Lower leg skin (tissue), 4 donors: ENCODE measurements at regions not wholly inside any gene's neighbourhood (a gene's known extent, or its start where the extent isn't known, plus 50 kb on each side); places are given as distances from the start of the nearest gene placed in this dataset.

ENCODE experiments used
- DNase-seq, 2 donors: peaks; one replicate each; pipeline ENCODE4 v3.0.0-alpha.2; 2019; ENCODE audit warnings: low spot score in 2 of 2
- H3K4me3 ChIP-seq: fragments of 200-600 bp; sonication (generic); 2 replicates; pipeline ENCODE4 v1.5.1; 2017; ENCODE audit warnings: mild to moderate bottlenecking, low read depth; ENCODE audit not compliant: poor library complexity, severe bottlenecking
- POLR2A ChIP-seq, 2 donors: fragments of 450-650 bp; IDR thresholded peaks; one replicate each; pipeline ENCODE4 v1.6.1; 2016 to 2017; ENCODE audit warnings: antibody characterized with exemption in 2 of 2, mild to moderate bottlenecking in 1 of 2, moderate library complexity in 1 of 2
- WGBS, 2 donors: methylation state at CpG; one replicate each; pipeline ENCODE4 v1.1.5; 2018; 5-methylcytosine and 5-hydroxymethylcytosine counted together
- intact Hi-C: fragments of 100-400 bp; cut with DNase I; formaldehyde crosslinking; loops from one replicate; pipeline ENCODE4 v1.15.0; 2023; ENCODE audit warnings: low total_unique reads
- TF ChIP-seq, protein P1 (sequence below), 3 donors: fragments of 450-650 bp; IDR thresholded peaks; one replicate each; pipeline ENCODE4 v1.5.1; 2016; ENCODE audit warnings: antibody characterized with exemption in 3 of 3, mild to moderate bottlenecking in 3 of 3, moderate library complexity in 2 of 3

DNA sequence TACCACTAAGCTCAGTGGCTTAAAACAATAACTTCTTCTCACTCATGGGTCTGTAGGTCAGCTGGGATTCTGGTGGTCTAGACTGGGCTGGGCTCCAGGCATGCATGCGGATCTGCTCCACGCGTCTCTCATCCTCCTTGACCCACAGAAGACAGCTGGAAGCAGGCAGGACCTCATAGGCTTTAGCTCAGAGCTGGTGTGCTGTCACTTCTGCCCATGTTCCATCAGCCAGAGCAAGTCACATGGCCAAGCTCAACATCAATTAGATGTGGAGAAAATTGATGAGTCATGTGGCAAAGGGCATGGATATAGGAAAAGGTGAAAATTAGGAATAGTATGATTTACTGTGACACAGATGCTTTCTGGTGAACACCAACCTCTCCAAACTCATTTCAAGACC lies 57.4 kb upstream of the PSMF1 start:
- intact Hi-C loops = no loop called here
- peak in 1 of 2 donors; percentile 60 for DNase-seq
- no peak for TF ChIP-seq POLR2A (IDR thresholded peaks at IDR 0.05)
- TF ChIP-seq, protein P1, sequence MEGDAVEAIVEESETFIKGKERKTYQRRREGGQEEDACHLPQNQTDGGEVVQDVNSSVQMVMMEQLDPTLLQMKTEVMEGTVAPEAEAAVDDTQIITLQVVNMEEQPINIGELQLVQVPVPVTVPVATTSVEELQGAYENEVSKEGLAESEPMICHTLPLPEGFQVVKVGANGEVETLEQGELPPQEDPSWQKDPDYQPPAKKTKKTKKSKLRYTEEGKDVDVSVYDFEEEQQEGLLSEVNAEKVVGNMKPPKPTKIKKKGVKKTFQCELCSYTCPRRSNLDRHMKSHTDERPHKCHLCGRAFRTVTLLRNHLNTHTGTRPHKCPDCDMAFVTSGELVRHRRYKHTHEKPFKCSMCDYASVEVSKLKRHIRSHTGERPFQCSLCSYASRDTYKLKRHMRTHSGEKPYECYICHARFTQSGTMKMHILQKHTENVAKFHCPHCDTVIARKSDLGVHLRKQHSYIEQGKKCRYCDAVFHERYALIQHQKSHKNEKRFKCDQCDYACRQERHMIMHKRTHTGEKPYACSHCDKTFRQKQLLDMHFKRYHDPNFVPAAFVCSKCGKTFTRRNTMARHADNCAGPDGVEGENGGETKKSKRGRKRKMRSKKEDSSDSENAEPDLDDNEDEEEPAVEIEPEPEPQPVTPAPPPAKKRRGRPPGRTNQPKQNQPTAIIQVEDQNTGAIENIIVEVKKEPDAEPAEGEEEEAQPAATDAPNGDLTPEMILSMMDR (IDR thresholded peaks at IDR 0.05) = no peak
- WGBS, 2 donors = 83 to 100% methylated on average over 3 of the region's 3 CpGs
- no peak overlapping the region for H3K4me3 ChIP-seq

GRCh38 chr20:1061484-1062221 lies 56.7 kb upstream of the PSMF1 start:
- intact Hi-C loops = no loop called here
- no peak for DNase-seq
- TF ChIP-seq, protein P1 (IDR thresholded peaks at IDR 0.05) = no peak
- no peak for TF ChIP-seq POLR2A (IDR thresholded peaks at IDR 0.05)
- no peak overlapping the region for H3K4me3 ChIP-seq

DNA sequence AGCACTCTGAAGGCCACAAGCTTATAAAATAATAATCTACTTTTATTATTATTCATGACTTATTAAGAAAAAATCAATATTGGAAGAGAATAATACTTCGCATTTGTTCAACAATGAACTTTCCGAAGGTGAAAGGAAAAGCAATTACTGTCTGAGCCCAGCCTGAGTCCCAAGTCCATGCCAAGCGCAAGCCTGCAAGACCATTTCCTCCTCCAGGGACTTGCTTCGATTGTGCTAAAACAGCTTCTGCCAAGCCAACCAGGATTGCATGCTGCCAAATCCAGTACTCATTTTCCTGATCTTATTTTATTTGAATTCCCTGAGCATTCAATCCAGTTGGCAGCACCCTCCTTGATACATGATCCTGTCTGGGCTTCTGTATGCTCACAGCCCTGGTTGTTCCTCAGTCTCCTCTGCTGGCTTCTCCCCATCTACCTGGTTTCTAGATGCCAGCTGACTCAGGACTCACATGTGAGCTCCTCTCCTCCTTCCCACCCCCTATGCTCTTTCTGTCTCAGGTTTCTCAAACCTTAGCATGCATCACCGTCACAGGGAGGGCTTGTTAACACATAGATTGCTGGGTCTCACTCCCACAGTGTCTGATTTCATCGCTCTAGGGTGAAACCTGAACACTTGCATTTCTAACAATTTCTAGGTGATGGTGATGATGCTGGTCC lies 55.9 kb upstream of the PSMF1 start:
- no peak overlapping the region for H3K4me3 ChIP-seq
- WGBS, 2 donors = 39 to 47% methylated on average over 6 of the region's 6 CpGs
- no peak for TF ChIP-seq POLR2A (IDR thresholded peaks at IDR 0.05)
- TF ChIP-seq, protein P1 (IDR thresholded peaks at IDR 0.05) = no peak
- DNase-seq = no peak
- intact Hi-C loops = no loop called here
